Transverse colon (tissue), 4 donors: ENCODE measurements at regions not wholly inside any gene's neighbourhood (a gene's known extent, or its start where the extent isn't known, plus 50 kb on each side); places are given as distances from the start of the nearest gene placed in this dataset.

ENCODE experiments used
- POLR2AphosphoS5 ChIP-seq, 3 donors: sonication (generic); formaldehyde crosslinking; IDR thresholded peaks; one replicate each; pipeline ENCODE4 v1.6.1; 2016; ENCODE audit warnings: antibody characterized with exemption in 3 of 3
- TF ChIP-seq, protein P1 (sequence below), 5 experiments: fragments of 200-600 bp in 3 of 5; fragments of 450-650 bp in 2 of 5; sonication (generic) in 3 of 5; IDR thresholded peaks; 1 replicate in 2 of 5; 2 replicates in 3 of 5; pipeline ENCODE4 v1.5.1; 2016 to 2017; ENCODE audit warnings: antibody characterized with exemption in 5 of 5, inconsistent platforms in 3 of 5, mild to moderate bottlenecking in 2 of 5, moderate library complexity in 1 of 5

DNA sequence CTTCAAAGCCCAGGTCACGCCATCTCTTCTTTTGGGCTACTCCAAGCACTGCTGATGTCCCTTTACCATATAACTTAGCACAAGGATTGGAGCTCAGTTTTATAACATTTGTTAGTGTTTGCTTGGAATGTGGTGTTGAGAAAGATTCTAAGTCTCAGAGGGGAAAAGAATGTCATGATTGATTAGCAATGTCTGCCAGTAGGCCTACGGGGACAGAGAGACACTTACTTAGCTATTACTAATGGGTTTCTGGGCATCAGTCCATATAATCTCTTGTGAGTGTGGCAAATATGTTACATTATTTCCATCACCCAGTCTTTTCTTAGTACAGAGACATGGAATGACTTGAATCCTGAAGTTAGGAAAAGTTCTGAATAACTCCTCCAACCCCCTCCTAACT is 75.4 kb upstream of the FSHB start:
- TF ChIP-seq, protein P1, sequence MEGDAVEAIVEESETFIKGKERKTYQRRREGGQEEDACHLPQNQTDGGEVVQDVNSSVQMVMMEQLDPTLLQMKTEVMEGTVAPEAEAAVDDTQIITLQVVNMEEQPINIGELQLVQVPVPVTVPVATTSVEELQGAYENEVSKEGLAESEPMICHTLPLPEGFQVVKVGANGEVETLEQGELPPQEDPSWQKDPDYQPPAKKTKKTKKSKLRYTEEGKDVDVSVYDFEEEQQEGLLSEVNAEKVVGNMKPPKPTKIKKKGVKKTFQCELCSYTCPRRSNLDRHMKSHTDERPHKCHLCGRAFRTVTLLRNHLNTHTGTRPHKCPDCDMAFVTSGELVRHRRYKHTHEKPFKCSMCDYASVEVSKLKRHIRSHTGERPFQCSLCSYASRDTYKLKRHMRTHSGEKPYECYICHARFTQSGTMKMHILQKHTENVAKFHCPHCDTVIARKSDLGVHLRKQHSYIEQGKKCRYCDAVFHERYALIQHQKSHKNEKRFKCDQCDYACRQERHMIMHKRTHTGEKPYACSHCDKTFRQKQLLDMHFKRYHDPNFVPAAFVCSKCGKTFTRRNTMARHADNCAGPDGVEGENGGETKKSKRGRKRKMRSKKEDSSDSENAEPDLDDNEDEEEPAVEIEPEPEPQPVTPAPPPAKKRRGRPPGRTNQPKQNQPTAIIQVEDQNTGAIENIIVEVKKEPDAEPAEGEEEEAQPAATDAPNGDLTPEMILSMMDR (IDR thresholded peaks at IDR 0.05) = no peak
- no peak for TF ChIP-seq POLR2AphosphoS5 (IDR thresholded peaks at IDR 0.05)
